NT2/D1 (cell line): ENCODE measurements at regions not wholly inside any gene's neighbourhood (a gene's known extent, or its start where the extent isn't known, plus 50 kb on each side); places are given as distances from the start of the nearest gene placed in this dataset.
"Not testable (repeated sequence)": the region's sequence is repeated elsewhere in the genome, so short reads cannot be mapped to it uniquely, and the experiment has no call there.

ENCODE experiments used
- DNase-seq: peaks from one replicate; pipeline ENCODE4 v3.0.0-alpha.2; 2011; ENCODE audit warnings: low read depth, low spot score
- H3K27me3 ChIP-seq: 2 replicates; pipeline ENCODE4 v1.6.0; 2011; ENCODE audit warnings: mild to moderate bottlenecking; ENCODE audit not compliant: insufficient read length, insufficient read depth
- H3K36me3 ChIP-seq: 2 replicates; pipeline ENCODE4 v1.6.1; 2011; ENCODE audit warnings: mild to moderate bottlenecking, low read length, mixed read lengths; ENCODE audit not compliant: insufficient read depth, insufficient read length
- H3K4me1 ChIP-seq: 2 replicates; pipeline ENCODE4 v1.5.1; 2011; ENCODE audit not compliant: insufficient read depth, insufficient read length
- H3K4me3 ChIP-seq: 2 replicates; pipeline ENCODE4 v1.5.1; 2011; ENCODE audit warnings: low read depth; ENCODE audit not compliant: insufficient read length
- H3K9ac ChIP-seq: 2 replicates; pipeline ENCODE4 v1.6.0; 2011; ENCODE audit warnings: low read depth; ENCODE audit not compliant: insufficient read length
- H3K9me3 ChIP-seq: 2 replicates; pipeline ENCODE4 v1.5.1; 2011; ENCODE audit warnings: mild to moderate bottlenecking, low read length; ENCODE audit not compliant: insufficient read depth
- SUZ12 ChIP-seq: IDR thresholded peaks from 2 replicates; pipeline ENCODE4 v1.6.1; 2011; ENCODE audit not compliant: insufficient read length, insufficient read depth; ENCODE audit errors: extremely low read depth
- YY1 ChIP-seq: IDR thresholded peaks from 2 replicates; pipeline ENCODE4 v1.6.1; 2011; ENCODE audit not compliant: insufficient read length, insufficient read depth
- ZNF274 ChIP-seq: IDR thresholded peaks from 2 replicates; pipeline ENCODE4 v1.6.1; 2011; ENCODE audit warnings: mild to moderate bottlenecking, low read depth, low read length

DNA sequence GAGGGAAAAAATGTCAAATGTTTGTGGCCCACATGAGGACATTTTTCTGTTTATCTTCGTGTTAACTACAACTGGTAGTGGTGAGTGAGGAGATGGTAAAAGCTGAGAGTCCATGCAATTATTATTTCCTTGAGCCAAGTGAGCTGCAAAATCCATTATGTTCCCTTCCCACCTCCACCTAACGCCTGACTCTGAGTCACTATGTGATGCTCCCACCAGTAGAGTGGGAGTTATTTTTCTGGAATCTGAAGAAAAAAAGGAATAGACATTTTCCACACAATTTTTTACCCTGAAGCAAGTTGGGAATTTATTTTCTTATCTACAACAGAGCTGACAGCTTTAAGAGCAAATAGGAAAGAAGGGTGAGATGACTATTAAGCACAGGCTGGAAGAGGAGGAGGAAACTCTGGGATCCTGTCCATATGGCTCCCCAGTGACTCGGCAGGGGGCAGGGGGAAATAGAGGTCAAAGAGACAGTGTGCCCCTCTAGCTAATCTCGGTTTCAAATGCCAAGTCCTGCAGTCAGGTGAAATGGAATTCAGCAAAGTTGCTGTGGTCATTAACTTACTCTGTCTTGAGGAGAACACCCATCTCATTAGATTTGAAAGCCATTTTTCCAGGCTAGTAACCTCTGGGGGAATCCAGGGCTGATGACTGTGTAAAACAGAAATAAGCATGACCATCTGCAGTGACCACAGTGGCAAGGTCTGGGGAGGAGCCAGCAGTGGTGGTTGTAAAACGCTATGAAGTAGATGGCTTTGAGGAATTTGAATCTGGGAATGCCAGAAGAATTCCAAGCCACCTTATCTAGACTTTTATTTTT, 463.9 kb downstream of the STK39 start:
- TF ChIP-seq ZNF274, result no peak
- TF ChIP-seq SUZ12, result no peak
- Histone ChIP-seq H3K27me3 (no peaks in the 10 kb centered on the region), H3K4me3 (no peak overlapping the region), H3K9me3 (no peaks in the 10 kb centered on the region), H3K9ac (no peak overlapping the region), H3K4me1 (no peaks in the 10 kb centered on the region), H3K36me3 (no peaks in the 10 kb centered on the region)
- DNase-seq, result no peak

- not testable (repeated sequence) for DNase-seq, H3K4me1 ChIP-seq, H3K36me3 ChIP-seq, H3K27me3 ChIP-seq, H3K9me3 ChIP-seq, H3K4me3 ChIP-seq, H3K9ac ChIP-seq
These were observed 465.8 kb downstream of the STK39 start for GRCh38 chr2:167781629-167782028.

DNA sequence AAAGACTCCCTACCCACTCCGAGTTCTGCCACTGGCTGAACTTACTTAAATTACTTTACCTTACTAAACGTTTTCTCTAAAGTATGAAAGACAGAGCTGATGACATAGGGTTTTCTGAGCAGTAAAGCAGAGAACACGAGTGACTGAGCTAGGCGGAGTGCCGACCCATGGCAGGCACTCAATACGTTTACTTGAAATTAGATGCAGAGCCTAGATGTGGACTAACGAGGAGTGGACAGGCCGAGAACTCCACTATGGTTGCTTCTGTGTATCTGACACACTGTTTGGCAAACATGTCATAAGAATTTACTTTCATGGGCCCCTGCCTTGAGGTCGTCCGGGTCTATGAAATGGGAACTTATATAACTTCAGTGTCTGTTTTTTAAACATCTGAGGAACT, 471.0 kb downstream of the STK39 start:
- no peak for TF ChIP-seq SUZ12
- no peak for TF ChIP-seq YY1
- TF ChIP-seq ZNF274, result no peak
- Histone ChIP-seq H3K9me3 (no peaks in the 10 kb centered on the region), H3K36me3 (no peaks in the 10 kb centered on the region), H3K9ac (no peak overlapping the region), H3K4me1 (no peaks in the 10 kb centered on the region), H3K27me3 (no peaks in the 10 kb centered on the region), H3K4me3 (no peak overlapping the region)
- DNase-seq, result no peak

DNA sequence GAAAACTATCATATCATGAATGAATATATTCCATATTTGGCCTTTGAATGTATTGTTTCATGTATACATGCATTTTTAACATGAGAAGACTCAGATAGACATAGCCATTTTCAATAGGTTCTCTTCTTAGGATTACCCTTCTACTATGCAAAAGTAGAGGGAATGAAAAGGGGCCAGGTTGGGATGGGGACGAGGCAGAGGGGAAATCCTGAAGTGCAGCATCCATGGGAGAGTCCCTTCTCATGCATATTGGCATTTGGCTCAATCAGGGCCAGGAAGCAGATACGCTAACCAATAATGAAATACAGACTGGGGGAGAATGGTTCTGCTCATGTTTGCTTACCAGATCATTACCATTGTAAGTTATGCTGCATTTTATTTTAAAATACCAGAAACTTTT, 475.8 kb downstream of the STK39 start:
- Histone ChIP-seq H3K9ac (no peak overlapping the region), H3K4me3 (no peak overlapping the region), H3K4me1 (no peaks in the 10 kb centered on the region), H3K27me3 (no peaks in the 10 kb centered on the region), H3K36me3 (no peaks in the 10 kb centered on the region), H3K9me3 (no peaks in the 10 kb centered on the region)
- no peak for TF ChIP-seq SUZ12
- DNase-seq, result no peak

GRCh38 chr2:167769020-167769419, 478.4 kb downstream of the STK39 start:
- no peak for DNase-seq
- Histone ChIP-seq H3K4me1 (no peaks in the 10 kb centered on the region), H3K27me3 (no peaks in the 10 kb centered on the region), H3K36me3 (no peaks in the 10 kb centered on the region), H3K9me3 (no peaks in the 10 kb centered on the region), H3K4me3 (no peak overlapping the region), H3K9ac (no peak overlapping the region)
- no peak for TF ChIP-seq SUZ12
- TF ChIP-seq ZNF274, result no peak
- TF ChIP-seq YY1, result no peak

DNA sequence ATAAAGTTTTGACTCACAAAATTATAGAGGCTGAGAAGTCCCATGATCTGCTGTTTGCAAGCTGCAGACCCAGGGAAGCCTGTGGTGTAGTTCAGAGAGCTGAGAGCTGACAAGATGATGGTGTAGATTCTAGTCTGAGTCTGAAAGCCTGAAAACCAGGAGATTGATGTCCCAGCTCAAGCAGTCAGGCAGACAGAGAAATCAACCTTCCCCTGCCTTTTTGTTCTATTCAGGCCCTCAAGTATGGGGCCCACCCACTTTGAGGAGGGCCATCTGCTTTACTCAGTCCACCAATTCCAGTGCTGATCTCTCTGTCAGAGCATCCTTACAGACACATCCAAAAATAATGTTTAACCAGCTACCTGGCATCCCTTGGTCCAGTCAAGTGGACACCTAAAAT, 479.6 kb downstream of the STK39 start:
- no peak overlapping the region for H3K4me3 ChIP-seq
- no peaks in the 10 kb centered on the region for H3K36me3 ChIP-seq
- H3K27me3 ChIP-seq, result no peaks in the 10 kb centered on the region
- no peaks in the 10 kb centered on the region for H3K4me1 ChIP-seq
- DNase-seq, result no peak
- H3K9me3 ChIP-seq, result no peaks in the 10 kb centered on the region
- H3K9ac ChIP-seq, result no peak overlapping the region
- TF ChIP-seq SUZ12, result no peak

DNA sequence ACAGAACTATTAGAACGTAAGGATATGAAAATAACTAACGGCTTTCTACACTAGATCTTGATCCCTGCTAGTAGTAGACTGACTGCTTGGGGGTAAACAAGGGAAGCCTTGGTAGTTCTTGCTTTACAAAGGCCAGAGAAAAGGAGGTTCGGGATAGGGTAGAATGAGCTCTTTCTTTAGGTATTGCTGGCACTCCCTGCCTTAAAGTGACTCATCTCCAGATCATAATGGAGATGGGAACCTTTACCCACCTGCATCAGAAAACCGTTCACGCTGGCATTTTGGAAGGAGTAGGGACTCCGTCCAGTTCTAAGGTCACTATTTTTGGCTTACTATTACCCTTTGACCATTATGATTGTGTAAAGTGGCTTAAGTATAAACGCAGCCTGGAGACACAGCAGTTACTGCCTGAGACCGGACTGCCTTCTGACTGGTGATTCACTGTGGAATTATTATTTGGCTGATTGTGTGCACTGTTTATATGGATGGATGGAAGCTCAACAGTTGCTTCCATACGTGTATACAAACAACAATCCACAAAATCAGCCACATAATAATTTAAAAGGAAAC, 482.5 kb downstream of the STK39 start:
- Histone ChIP-seq H3K9ac (no peak overlapping the region), H3K27me3 (no peaks in the 10 kb centered on the region), H3K4me1 (no peaks in the 10 kb centered on the region), H3K36me3 (no peaks in the 10 kb centered on the region), H3K9me3 (no peaks in the 10 kb centered on the region), H3K4me3 (no peak overlapping the region)
- no peak for TF ChIP-seq ZNF274
- no peak for TF ChIP-seq SUZ12
- TF ChIP-seq YY1, result no peak
- no peak for DNase-seq
